Endothelial cell of umbilical vein (primary cell): ENCODE measurements at regions not wholly inside any gene's neighbourhood (a gene's known extent, or its start where the extent isn't known, plus 50 kb on each side); places are given as distances from the start of the nearest gene placed in this dataset.

Experiments used
- BruUV-seq: library from RNA; stranded (reverse); fragments of 400-500 nt; replicated peaks from 2 replicates; lab custom pipeline; 2021; lab: Mats Ljungman, UMichigan
- CTCF ChIA-PET: fragments of 300-600, 350-600 bp; sonication (Branson Sonifier 250); formaldehyde crosslinking; loops from one replicate; lab custom pipeline; 2021; ENCODE audit warnings: antibody characterized with exemption, inconsistent platforms; lab: Charles Lee
- POLR2A ChIA-PET: fragments of 300-600, 350-600 bp; sonication (Branson Sonifier 250); formaldehyde crosslinking; loops from one replicate; lab custom pipeline; 2021; ENCODE audit warnings: antibody characterized with exemption, inconsistent platforms; lab: Charles Lee
- DNase-seq: peaks from one replicate; pipeline ENCODE4 v3.0.0-alpha.2; 2011; ENCODE audit warnings: low read depth, low spot score
- FAIRE-seq: peaks from 2 replicates; lab custom pipeline; 2011; peaks lifted over from hg19 to GRCh38; lab: Jason Lieb, UNC
- H2AFZ ChIP-seq: 2 replicates; pipeline ENCODE4 v1.6.0; 2012; ENCODE audit warnings: low read depth, low read length, control low read depth, inconsistent platforms
- H3K27ac ChIP-seq: 2 replicates; pipeline ENCODE4 v1.5.1; 2011; ENCODE audit warnings: low read depth, mild to moderate bottlenecking, control low read depth, low read length, moderate library complexity; ENCODE audit not compliant: insufficient read depth
- H3K27me3 ChIP-seq, 2 experiments: 2 replicates each; pipeline versions ENCODE4 v1.6.0 to v1.6.1; 2011; ENCODE audit warnings: low read length in 2 of 2, mixed read lengths in 1 of 2; ENCODE audit not compliant: control insufficient read depth in 2 of 2, insufficient read depth in 2 of 2
- H3K36me3 ChIP-seq, 2 experiments: 2 replicates in 1 of 2; 3 replicates in 1 of 2; pipeline ENCODE4 v1.5.1; 2011; ENCODE audit warnings: low read length in 2 of 2, mild to moderate bottlenecking in 1 of 2, moderate library complexity in 1 of 2; ENCODE audit not compliant: control insufficient read depth in 2 of 2, insufficient read depth in 2 of 2; ENCODE audit errors: extremely low read depth in 1 of 2
- H3K4me1 ChIP-seq: 3 replicates; pipeline ENCODE4 v1.5.1; 2011; ENCODE audit warnings: mild to moderate bottlenecking, low read length; ENCODE audit not compliant: control insufficient read depth, insufficient read depth; ENCODE audit errors: extremely low read depth
- H3K4me2 ChIP-seq: 2 replicates; pipeline ENCODE4 v1.6.1; 2011; ENCODE audit warnings: low read length, control low read depth, mixed read lengths; ENCODE audit not compliant: insufficient read depth
- H3K4me3 ChIP-seq, 3 experiments: fragments of 200-600 bp in 1 of 3; sonication (generic), shearing (Covaris generic) in 1 of 3; replicated peaks in 1 of 3; 2 replicates each; pipeline ENCODE4 v1.5.1; 2011 to 2016; ENCODE audit warnings: control low read depth in 3 of 3, low read length in 3 of 3, mild to moderate bottlenecking in 2 of 3, inconsistent platforms in 1 of 3, low read depth in 1 of 3, moderate library complexity in 1 of 3; ENCODE audit not compliant: insufficient read depth in 1 of 3
- H3K79me2 ChIP-seq: 2 replicates; pipeline ENCODE4 v1.6.0; 2012; ENCODE audit warnings: low read length, inconsistent platforms; ENCODE audit not compliant: control insufficient read depth, insufficient read depth
- H3K9ac ChIP-seq: replicated peaks from 2 replicates; pipeline ENCODE3; 2011; ENCODE audit warnings: low read length, control low read depth; ENCODE audit not compliant: insufficient read depth; ENCODE audit errors: extremely low read depth
- H3K9me1 ChIP-seq: replicated peaks from 3 replicates; pipeline ENCODE4 v1.6.0; 2011; ENCODE audit warnings: mild to moderate bottlenecking, low read length; ENCODE audit not compliant: control insufficient read depth, insufficient read depth; ENCODE audit errors: extremely low read depth
- H3K9me3 ChIP-seq: replicated peaks from 2 replicates; pipeline ENCODE4 v1.5.1; 2012; ENCODE audit warnings: low read length, inconsistent platforms; ENCODE audit not compliant: control insufficient read depth, insufficient read depth
- H4K20me1 ChIP-seq: replicated peaks from 2 replicates; pipeline ENCODE3; 2011; ENCODE audit warnings: mild to moderate bottlenecking, low read length; ENCODE audit not compliant: control insufficient read depth, insufficient read depth; ENCODE audit errors: extremely low read depth
- EZH2 ChIP-seq: IDR thresholded peaks from 2 replicates; pipeline ENCODE4 v1.6.1; 2012; ENCODE audit warnings: borderline replicate concordance, low read depth, mild to moderate bottlenecking, moderate library complexity, low read length, inconsistent platforms; ENCODE audit not compliant: severe bottlenecking
- FOS ChIP-seq: IDR thresholded peaks from 2 replicates; pipeline ENCODE4 v1.6.1; 2011; ENCODE audit warnings: mild to moderate bottlenecking, low read length, moderate library complexity, borderline replicate concordance; ENCODE audit not compliant: insufficient read depth
- GATA2 ChIP-seq: IDR thresholded peaks from 2 replicates; pipeline ENCODE4 v1.7.0; 2011; ENCODE audit warnings: low read depth, mild to moderate bottlenecking, moderate library complexity, mixed read lengths, low read length; ENCODE audit not compliant: insufficient read length, insufficient read depth
- JUN ChIP-seq: IDR thresholded peaks from 2 replicates; pipeline ENCODE4 v1.6.1; 2011; ENCODE audit warnings: borderline replicate concordance, low read depth; ENCODE audit not compliant: insufficient read length, insufficient read depth
- MAX ChIP-seq: IDR thresholded peaks from 2 replicates; pipeline ENCODE4 v1.6.1; 2011; ENCODE audit not compliant: insufficient read depth, insufficient read length
- MYC ChIP-seq: IDR thresholded peaks from one replicate; pipeline ENCODE4 v1.6.1; 2011; ENCODE audit warnings: mild to moderate bottlenecking, low read depth, low read length
- POLR2A ChIP-seq: IDR thresholded peaks from 2 replicates; pipeline ENCODE4 v1.6.1; 2012; ENCODE audit warnings: low read depth, mild to moderate bottlenecking, control low read depth, low read length
- POLR2AphosphoS5 ChIP-seq: IDR thresholded peaks from 2 replicates; pipeline ENCODE4 v1.6.1; 2012; ENCODE audit warnings: low read depth, mild to moderate bottlenecking, control low read depth, low read length, moderate library complexity; ENCODE audit not compliant: insufficient read depth
- dilution Hi-C: fragments of 300-500 bp; cut with MboI; formaldehyde crosslinking; loops from one replicate; pipeline ENCODE4 v1.15.0; 2019; ENCODE audit warnings: low sequenced_read_pairs; ENCODE audit not compliant: extremely low pct_ligation_motif_present
- intact Hi-C: fragments of 100-400 bp; cut with micrococcal nuclease; formaldehyde crosslinking; loops from one replicate; pipeline ENCODE4 v1.10.0; 2022
- TF ChIP-seq, protein P1 (sequence below), 2 donors: IDR thresholded peaks; 1 replicate in 1 of 2; 2 replicates in 1 of 2; pipeline ENCODE4 v1.5.1; 2011; ENCODE audit warnings: low read length in 2 of 2, mild to moderate bottlenecking in 2 of 2, moderate library complexity in 2 of 2, control low read depth in 1 of 2, inconsistent platforms in 1 of 2, low read depth in 1 of 2; ENCODE audit not compliant: insufficient read depth in 1 of 2; ENCODE audit errors: extremely low read depth in 1 of 2

DNA sequence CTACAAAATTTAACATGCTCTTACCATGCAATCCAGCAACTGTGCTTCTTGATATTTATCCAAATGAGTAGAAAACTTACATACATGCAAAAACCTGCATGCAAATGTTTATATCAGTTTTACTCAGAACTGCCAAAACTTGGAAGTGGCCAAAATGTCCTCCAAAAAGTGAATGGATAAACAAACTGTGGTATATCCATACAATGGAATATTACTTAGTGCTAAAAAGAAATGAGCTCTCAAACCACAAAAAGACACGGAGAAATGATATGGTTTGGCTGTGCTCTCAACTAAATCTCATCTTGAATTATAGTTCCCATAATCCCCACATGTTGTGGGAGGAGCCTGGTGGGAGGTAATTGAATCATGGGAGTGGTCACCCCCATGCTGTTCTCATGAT is 267.2 kb downstream of the ZEB2 start:
- no peak for TF ChIP-seq EZH2
- TF ChIP-seq JUN: no peak
- no peak for TF ChIP-seq POLR2AphosphoS5
- TF ChIP-seq MYC: no peak
- TF ChIP-seq POLR2A: no peak
- TF ChIP-seq MAX: no peak
- no peak for TF ChIP-seq FOS
- TF ChIP-seq GATA2: no peak
- TF ChIP-seq, protein P1, sequence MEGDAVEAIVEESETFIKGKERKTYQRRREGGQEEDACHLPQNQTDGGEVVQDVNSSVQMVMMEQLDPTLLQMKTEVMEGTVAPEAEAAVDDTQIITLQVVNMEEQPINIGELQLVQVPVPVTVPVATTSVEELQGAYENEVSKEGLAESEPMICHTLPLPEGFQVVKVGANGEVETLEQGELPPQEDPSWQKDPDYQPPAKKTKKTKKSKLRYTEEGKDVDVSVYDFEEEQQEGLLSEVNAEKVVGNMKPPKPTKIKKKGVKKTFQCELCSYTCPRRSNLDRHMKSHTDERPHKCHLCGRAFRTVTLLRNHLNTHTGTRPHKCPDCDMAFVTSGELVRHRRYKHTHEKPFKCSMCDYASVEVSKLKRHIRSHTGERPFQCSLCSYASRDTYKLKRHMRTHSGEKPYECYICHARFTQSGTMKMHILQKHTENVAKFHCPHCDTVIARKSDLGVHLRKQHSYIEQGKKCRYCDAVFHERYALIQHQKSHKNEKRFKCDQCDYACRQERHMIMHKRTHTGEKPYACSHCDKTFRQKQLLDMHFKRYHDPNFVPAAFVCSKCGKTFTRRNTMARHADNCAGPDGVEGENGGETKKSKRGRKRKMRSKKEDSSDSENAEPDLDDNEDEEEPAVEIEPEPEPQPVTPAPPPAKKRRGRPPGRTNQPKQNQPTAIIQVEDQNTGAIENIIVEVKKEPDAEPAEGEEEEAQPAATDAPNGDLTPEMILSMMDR (IDR thresholded peaks at IDR 0.05; ENCODE audit: extremely low read depth in 1 of 2, insufficient read depth in 1 of 2, low read depth in 1 of 2, low read length in 2 of 2): no peak
- no peak overlapping the region for H3K4me3 ChIP-seq
- H2AFZ ChIP-seq: no peak overlapping the region
- CTCF ChIA-PET: no interaction called here
- intact Hi-C loops: no loop called here
- no peaks in the 10 kb centered on the region for H4K20me1 ChIP-seq
- dilution Hi-C loops: no loop called here
- H3K4me1 ChIP-seq: no peaks in the 10 kb centered on the region
- no peak for DNase-seq
- H3K27ac ChIP-seq: no peak overlapping the region
- H3K79me2 ChIP-seq: no peaks in the 10 kb centered on the region
- H3K4me2 ChIP-seq: no peak overlapping the region
- POLR2A ChIA-PET: no interaction called here
- no peak for FAIRE-seq
- H3K36me3 ChIP-seq: no peaks in the 10 kb centered on the region
- H3K27me3 ChIP-seq: no peaks in the 10 kb centered on the region
- no peak overlapping the region for H3K9ac ChIP-seq
- H3K9me1 ChIP-seq: no peaks in the 10 kb centered on the region
- H3K9me3 ChIP-seq: no peaks in the 10 kb centered on the region
- BruUV-seq: no TSS peak
